MCF 10A (cell line): ENCODE measurements at regions not wholly inside any gene's neighbourhood (a gene's known extent, or its start where the extent isn't known, plus 50 kb on each side); places are given as distances from the start of the nearest gene placed in this dataset.

Experiments
- BruUV-seq: library from RNA; stranded (reverse); fragments of 400-500 nt; replicated peaks from 2 replicates; lab custom pipeline; 2021; lab: Mats Ljungman, UMichigan
- CTCF ChIA-PET: fragments of 300-600 bp; sonication (Branson Sonifier 250); formaldehyde crosslinking; extraction: SDS; loops from one replicate; lab custom pipeline; 2021; ENCODE audit warnings: antibody characterized with exemption, inconsistent platforms; lab: Yijun Ruan, JAX
- POLR2A ChIA-PET: fragments of 300-600, 350-650 bp; sonication (Branson Sonifier 250); formaldehyde crosslinking; extraction: SDS; loops from one replicate; lab custom pipeline; 2020; ENCODE audit warnings: antibody characterized with exemption, inconsistent platforms; lab: Yijun Ruan, JAX
- DNase-seq: peaks from one replicate; pipeline ENCODE4 v3.0.0-alpha.2; 2018; ENCODE audit not compliant: unreplicated experiment
- H3K27ac Mint-ChIP-seq: one replicate; pipeline ENCODE4 v1.8.0; 2022; ENCODE audit warnings: mild to moderate bottlenecking, low read depth, mixed read lengths; ENCODE audit not compliant: unreplicated experiment
- H3K27me3 Mint-ChIP-seq: one replicate; pipeline ENCODE4 v1.8.0; 2022; ENCODE audit warnings: mixed read lengths; ENCODE audit not compliant: insufficient read depth, unreplicated experiment
- H3K36me3 Mint-ChIP-seq: one replicate; pipeline ENCODE4 v1.8.0; 2022; ENCODE audit warnings: mild to moderate bottlenecking, moderate library complexity, mixed read lengths; ENCODE audit not compliant: insufficient read depth, unreplicated experiment
- H3K4me1 Mint-ChIP-seq: one replicate; pipeline ENCODE4 v1.8.0; 2022; ENCODE audit warnings: mixed read lengths; ENCODE audit not compliant: insufficient read depth, unreplicated experiment
- H3K4me3 Mint-ChIP-seq: one replicate; pipeline ENCODE4 v1.8.0; 2022; ENCODE audit warnings: mild to moderate bottlenecking, moderate library complexity, mixed read lengths; ENCODE audit not compliant: unreplicated experiment
- H3K9me3 Mint-ChIP-seq: one replicate; pipeline ENCODE4 v1.8.0; 2022; ENCODE audit warnings: mixed read lengths; ENCODE audit not compliant: unreplicated experiment
- CTCF ChIP-seq: fragments of 200-600 bp; IDR thresholded peaks from one replicate; pipeline ENCODE4 v1.8.0; 2022; ENCODE audit warnings: antibody characterized with exemption, mild to moderate bottlenecking; ENCODE audit not compliant: unreplicated experiment
- intact Hi-C: fragments of 100-400 bp; cut with micrococcal nuclease; formaldehyde crosslinking; loops from 2 replicates; pipeline ENCODE4 v1.14.1; 2022

DNA sequence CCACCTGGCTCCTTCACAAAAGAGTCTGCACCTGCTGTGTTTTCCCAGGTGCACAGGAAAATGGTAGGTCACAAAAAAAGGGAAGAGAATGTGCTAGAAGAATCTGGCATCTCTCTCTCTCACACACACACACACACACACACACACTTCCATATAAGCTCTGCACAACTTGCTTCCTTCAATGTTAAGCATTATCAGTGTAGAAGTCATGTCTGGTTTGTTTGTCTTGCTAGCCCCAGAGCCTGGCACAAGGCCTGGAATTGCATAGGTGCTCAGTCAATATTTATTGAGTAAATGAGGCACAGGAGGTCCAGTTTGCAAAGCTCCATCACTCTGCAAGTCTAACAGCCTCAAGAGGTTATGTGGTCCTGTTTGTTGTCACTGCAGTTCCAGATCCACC is 867.3 kb upstream of the AUTS2 start:
- no peaks in the 10 kb centered on the region for H3K4me1 Mint-ChIP-seq
- no peak overlapping the region for H3K27ac Mint-ChIP-seq
- POLR2A ChIA-PET, result no interaction called here
- intact Hi-C loops, result no loop called here
- H3K36me3 Mint-ChIP-seq, result no peaks in the 10 kb centered on the region
- no peak for DNase-seq
- peaks cover 40% of the 10 kb centered on the region for H3K9me3 Mint-ChIP-seq
- H3K27me3 Mint-ChIP-seq, result no peaks in the 10 kb centered on the region
- BruUV-seq, result no TSS peak
- CTCF ChIA-PET, result no interaction called here
- no peak for TF ChIP-seq CTCF
- no peak overlapping the region for H3K4me3 Mint-ChIP-seq

- no peak for TF ChIP-seq CTCF
- CTCF ChIA-PET, result no interaction called here
- no peaks in the 10 kb centered on the region for H3K27me3 Mint-ChIP-seq
- H3K27ac Mint-ChIP-seq, result no peak overlapping the region
- H3K4me3 Mint-ChIP-seq, result no peak overlapping the region
- no peaks in the 10 kb centered on the region for H3K4me1 Mint-ChIP-seq
- no TSS peak for BruUV-seq
- POLR2A ChIA-PET, result no interaction called here
- peaks cover 27% of the 10 kb centered on the region for H3K9me3 Mint-ChIP-seq
- intact Hi-C loops, result no loop called here
- no peaks in the 10 kb centered on the region for H3K36me3 Mint-ChIP-seq
- DNase-seq, result no peak
Observed at GRCh38 chr7:68733219-68734153, 864.8 kb upstream of the AUTS2 start.

- Mint-ChIP-seq H3K36me3 (no peaks in the 10 kb centered on the region), H3K27me3 (no peaks in the 10 kb centered on the region), H3K4me1 (no peaks in the 10 kb centered on the region), H3K27ac (no peak overlapping the region), H3K9me3 (peaks cover 27% of the 10 kb centered on the region), H3K4me3 (no peak overlapping the region)
- CTCF ChIA-PET, result no interaction called here
- BruUV-seq, result no TSS peak
- no peak for TF ChIP-seq CTCF
- DNase-seq, result no peak
- POLR2A ChIA-PET, result no interaction called here
- intact Hi-C loops, result no loop called here
Observed at GRCh38 chr7:68734431-68734830, 863.8 kb upstream of the AUTS2 start.

GRCh38 chr7:68739306-68739705 is 859.0 kb upstream of the AUTS2 start:
- CTCF ChIA-PET, result interaction anchor here (0.5 to 1.1 kb wide), 2 partner anchors 9 to 927 kb away, joined by 3 read pairs; no protein-coding TSS in a partner anchor
- intact Hi-C loops, result no loop called here

More at GRCh38 chr7:68739306-68739705, 859.0 kb upstream of the AUTS2 start:
- peaks cover 16% of the 10 kb centered on the region for H3K9me3 Mint-ChIP-seq
- TF ChIP-seq CTCF, result no peak
- no TSS peak for BruUV-seq
- no peaks in the 10 kb centered on the region for H3K27me3 Mint-ChIP-seq
- H3K4me3 Mint-ChIP-seq, result no peak overlapping the region
- POLR2A ChIA-PET, result no interaction called here
- no peak for DNase-seq
- no peaks in the 10 kb centered on the region for H3K4me1 Mint-ChIP-seq
- H3K27ac Mint-ChIP-seq, result no peak overlapping the region
- no peaks in the 10 kb centered on the region for H3K36me3 Mint-ChIP-seq
